Left renal pelvis (tissue), 4 donors: ENCODE measurements at regions not wholly inside any gene's neighbourhood (a gene's known extent, or its start where the extent isn't known, plus 50 kb on each side); places are given as distances from the start of the nearest gene placed in this dataset.
"Not testable (repeated sequence)": the region's sequence is repeated elsewhere in the genome, so short reads cannot be mapped to it uniquely, and the experiment has no call there.

Experiments used
- DNase-seq, 4 donors: peaks; one replicate each; pipeline ENCODE4 v3.0.0-alpha.2; 2013; ENCODE audit warnings: low read depth in 4 of 4, low spot score in 3 of 4

GRCh38 chr18:65671621-65672415 lies 79.0 kb upstream of the CDH7 start:
- DNase-seq: no peak

GRCh38 chr18:65670145-65670544 lies 80.7 kb upstream of the CDH7 start:
- DNase-seq: not testable (repeated sequence)

- no peak for DNase-seq
Measured at GRCh38 chr18:65661391-65661790, 89.4 kb upstream of the CDH7 start.

- DNase-seq: no peak
Measured at GRCh38 chr18:65659912-65660311, 90.9 kb upstream of the CDH7 start.

DNA sequence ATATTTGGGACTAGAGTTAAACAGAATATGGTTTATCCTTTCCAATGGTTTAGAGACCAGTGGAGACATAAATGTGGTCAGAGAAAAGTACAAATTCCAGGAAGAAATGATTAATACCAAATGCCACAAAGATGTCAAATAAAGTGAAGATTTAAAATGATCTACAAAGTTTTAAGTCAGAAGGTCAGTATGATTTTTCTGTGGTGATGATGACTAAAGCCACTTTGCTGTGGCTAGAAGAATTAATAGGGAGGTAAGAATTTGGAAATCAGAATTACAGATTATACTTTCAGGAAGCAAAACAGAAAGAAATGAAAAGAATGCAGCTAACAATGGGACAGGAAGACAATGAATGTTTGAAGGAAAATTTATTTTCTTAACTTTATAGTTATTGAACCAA lies 91.5 kb upstream of the CDH7 start:
- DNase-seq: no peak

DNA sequence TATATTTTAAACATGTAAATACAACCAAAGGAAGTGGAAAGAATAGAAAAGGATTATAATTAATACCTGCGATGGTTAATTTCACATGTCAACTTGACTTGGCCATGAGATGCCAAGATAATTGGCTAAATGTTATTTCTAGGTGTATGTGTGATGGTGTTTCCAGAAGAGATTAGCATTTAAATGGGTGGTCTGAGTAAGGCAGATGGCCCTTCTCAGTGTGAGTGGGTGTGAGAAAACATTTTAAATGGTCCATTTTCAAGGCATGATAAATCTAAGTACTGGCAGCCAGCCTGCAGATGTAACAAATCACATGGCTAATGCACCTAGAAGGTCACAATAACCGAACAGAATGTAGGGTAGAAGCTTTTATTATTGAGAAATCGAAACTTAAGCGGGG lies 99.6 kb upstream of the CDH7 start:
- DNase-seq: no peak

- DNase-seq: no peak
Measured at GRCh38 chr18:65632236-65632635, 118.6 kb upstream of the CDH7 start.

DNA sequence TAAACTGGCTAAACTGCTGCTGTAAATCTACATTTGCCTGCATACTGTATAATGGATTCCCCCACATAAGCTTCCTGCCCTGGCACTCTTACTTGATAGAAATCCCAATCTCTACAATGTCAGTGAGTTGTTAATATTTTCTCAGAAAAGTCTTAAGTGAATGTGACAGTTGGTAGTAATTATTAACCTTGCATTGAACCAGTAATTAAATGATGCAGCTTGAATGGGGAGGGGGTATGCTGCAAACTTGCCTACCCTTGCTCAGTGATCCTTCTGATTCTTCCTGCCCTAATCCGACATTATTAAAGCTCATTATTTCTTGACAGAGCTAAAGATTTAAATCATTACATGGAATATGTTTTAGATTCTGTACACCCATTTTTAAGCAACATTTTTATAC lies 119.0 kb upstream of the CDH7 start:
- DNase-seq: no peak

DNA sequence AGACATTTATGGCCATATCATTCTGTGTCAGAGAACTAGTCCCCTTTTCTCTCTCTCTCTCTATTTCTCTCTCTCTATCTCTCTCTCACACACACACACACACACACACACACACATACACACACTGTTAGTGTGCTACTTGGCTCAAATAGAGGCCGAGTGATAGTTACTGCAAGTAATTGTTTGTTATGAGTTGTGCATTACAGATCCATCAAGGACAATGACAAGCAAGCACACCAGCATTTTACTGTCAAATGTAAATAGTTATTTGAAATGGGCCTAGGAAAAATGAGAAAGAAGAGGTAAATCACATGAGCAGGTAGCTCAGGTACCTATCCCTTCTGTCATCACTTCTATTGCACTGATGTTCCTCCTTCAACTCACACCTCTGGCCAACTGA lies 122.4 kb upstream of the CDH7 start:
- no peak for DNase-seq

DNA sequence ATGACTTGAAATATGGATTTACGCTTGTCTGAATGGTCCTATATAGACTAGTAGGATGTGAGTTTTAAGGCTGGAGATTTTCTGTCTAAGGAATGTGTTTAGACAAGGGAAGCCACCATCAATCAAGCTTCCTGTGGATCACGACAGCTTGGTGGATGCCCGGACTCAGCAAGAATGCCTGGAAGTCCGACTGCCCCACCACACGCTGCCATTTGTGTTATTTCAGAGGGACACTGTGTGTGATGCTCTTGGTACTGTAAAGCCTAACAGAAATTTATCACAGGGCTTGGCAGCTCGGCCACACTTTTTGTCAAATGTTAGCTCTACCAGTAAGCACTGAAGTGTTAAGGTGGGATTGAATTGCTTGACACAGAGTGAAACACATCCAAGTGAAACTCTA lies 127.1 kb upstream of the CDH7 start:
- DNase-seq: peak in 1 of 4 donors; percentile 15

GRCh38 chr18:65622436-65622835 lies 128.4 kb upstream of the CDH7 start:
- DNase-seq: no peak

GRCh38 chr18:65620076-65620696 lies 130.6 kb upstream of the CDH7 start:
- no peak for DNase-seq

- DNase-seq: no peak
Measured at GRCh38 chr18:65610939-65611338, 139.9 kb upstream of the CDH7 start.

- DNase-seq: no peak
Measured at GRCh38 chr18:65608471-65608870, 142.3 kb upstream of the CDH7 start.

DNA sequence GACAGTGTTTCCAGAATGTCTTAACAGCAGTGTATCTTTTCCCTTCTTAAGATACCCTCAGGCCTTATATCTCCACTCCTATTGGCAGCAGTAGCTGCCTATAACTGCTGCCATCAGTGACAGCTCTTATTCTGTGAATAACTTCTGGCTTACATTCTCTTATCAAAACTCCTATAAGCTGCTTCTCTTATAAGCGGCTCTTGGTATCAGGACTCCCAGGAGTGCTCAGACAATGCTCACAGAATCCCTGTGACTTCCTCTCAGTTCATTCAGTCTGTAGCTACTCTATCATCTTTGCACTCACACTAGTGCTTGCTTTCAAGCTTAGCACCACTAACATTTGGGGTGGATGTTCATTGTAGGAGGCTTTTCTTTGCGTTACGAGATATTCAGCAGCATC lies 143.7 kb upstream of the CDH7 start:
- no peak for DNase-seq

- no peak for DNase-seq
Measured at GRCh38 chr18:65606551-65607130, 144.2 kb upstream of the CDH7 start.

DNA sequence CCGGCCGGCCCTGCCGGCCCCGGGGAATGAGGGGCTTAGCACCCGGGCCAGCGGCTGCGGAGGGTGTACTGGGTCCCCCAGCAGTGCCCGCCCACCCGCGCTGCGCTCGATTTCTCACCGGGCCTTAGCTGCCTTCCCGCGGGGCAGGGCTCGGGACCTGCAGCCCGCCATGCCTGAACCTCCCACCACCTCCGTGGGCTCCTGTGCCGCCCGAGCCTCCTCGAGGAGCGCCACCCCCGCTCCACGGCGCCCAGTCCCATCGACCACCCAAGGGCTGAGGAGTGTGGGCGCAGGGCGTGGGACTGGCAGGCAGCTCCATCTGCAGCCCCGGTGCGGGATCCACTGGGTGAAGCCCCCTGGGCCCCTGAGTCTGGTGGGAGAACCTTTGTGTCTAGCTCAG lies 145.5 kb upstream of the CDH7 start:
- not testable (repeated sequence) for DNase-seq

DNA sequence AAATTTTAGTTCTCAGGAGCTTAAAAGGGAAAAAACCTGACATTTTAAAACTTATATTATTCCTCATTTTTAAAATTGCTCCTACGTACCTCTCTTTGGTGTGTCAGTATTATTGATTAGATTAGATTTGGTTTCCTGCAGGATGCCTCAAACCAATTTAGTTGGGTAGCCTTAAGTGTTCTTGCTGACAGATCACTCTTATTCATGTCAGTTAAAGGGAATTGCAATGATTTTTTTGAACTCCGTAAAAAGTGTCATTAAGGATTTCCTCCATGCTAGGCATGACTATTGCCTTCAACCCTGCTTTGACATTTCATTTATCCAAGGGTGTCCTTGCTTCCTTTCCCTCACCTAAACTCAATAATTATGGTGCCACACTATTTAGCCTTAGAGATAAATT lies 149.0 kb upstream of the CDH7 start:
- no peak for DNase-seq

- peak in 1 of 4 donors; percentile 1 for DNase-seq
Measured at GRCh38 chr18:65592435-65592834, 158.4 kb upstream of the CDH7 start.

GRCh38 chr18:65587491-65587890 lies 163.3 kb upstream of the CDH7 start:
- DNase-seq: no peak

DNA sequence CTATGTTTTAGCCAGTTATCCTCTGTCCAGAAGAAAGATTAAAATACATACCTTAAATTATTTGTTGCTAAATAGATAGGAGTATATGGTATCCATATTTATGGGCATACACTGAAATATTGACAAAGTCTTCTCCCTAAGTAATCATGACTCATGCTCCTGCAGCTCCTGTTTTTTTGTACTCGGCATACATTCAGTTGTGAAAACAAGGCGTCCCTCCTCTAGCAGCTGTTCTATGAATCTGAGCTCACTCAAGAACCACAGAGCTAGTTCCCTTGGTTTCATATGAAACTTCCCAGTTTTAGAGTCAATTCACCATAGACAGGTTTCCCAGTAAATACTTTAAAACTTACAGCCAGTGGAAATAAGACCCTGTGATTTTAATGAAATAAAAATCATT lies 168.7 kb upstream of the CDH7 start:
- DNase-seq: not testable (repeated sequence)

- DNase-seq: no peak
Measured at GRCh38 chr18:65568866-65569265, 181.9 kb upstream of the CDH7 start.
